Hypothalamus (tissue), 51 donors: ENCODE measurements at regions not wholly inside any gene's neighbourhood (a gene's known extent, or its start where the extent isn't known, plus 50 kb on each side); places are given as distances from the start of the nearest gene placed in this dataset.
A peak's percentile ranks its signal among the peaks of the same experiment; 100 is the strongest.
"Not testable (repeated sequence)": the region's sequence is repeated elsewhere in the genome, so short reads cannot be mapped to it uniquely, and the experiment has no call there.

Experiments
- DNase-seq, 51 donors: peaks; one replicate each; lab custom pipeline; 2025; lab: John Stamatoyannopoulos, UW

DNA sequence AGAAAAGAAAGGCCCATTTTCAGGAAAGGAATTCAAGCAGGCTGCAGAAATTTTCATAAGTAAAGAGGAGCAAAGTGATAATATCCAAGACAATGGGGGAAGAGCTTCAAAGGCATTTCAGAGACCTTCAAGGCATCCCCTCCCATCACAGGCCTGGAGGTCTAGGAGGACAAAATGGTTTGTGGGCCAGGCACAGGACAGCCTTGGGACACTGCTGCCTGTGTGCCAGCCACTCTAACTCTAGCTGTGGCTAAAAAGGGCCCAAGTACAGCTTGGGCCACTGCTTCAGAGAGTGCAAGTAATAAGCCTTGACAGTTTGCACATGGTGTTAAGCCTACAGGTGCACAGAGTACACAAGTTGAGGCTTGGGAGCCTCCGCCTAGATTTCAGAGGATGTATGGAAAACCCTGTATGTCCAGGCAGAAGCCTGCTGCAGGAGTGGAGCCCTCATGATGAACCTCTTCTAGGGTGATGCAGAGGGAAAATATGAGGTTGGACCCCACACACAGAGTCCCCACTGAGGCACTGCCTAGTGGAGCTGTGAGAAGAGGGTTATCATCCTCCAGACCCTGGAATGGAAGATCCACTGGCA lies 51.8 kb upstream of the ZSWIM5 start:
- DNase-seq: no peak

DNA sequence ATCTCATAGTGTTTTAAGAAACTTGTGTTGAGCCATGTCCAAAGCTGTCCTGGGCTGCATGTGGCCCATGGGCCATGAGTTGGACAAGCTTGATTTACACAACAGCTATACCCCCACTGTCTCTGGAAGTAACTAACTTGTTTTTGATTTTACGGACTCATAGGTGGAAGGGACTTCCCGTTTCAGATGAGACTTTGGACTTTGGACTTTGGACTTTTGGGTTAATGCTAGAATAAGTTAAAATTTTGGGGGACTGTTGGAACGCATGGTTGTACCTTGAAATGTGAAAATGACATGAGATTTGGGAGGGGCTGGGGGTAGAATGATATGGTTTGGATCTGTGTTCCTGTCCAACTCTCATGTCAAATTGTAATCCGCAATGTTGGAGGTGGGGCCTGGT lies 52.6 kb upstream of the ZSWIM5 start:
- DNase-seq: no peak

DNA sequence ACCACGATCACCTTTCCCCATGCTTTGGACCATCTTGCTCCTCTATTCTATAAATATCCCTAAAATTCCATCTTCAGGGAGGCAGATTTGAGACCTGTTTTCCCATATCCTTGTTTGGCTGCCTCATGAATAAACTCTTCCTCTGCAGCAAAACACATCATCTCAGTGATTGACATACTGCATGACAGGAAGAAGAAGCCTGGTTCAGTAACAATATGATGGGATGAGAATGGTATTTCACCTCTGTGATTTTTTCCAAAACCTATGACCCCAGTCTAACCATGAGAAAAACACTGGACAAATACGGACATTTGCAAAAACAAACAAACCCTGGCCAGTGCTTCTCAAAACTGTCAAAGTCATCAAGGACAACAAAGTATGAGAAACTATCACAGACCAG lies 53.8 kb upstream of the ZSWIM5 start:
- no peak for DNase-seq

DNA sequence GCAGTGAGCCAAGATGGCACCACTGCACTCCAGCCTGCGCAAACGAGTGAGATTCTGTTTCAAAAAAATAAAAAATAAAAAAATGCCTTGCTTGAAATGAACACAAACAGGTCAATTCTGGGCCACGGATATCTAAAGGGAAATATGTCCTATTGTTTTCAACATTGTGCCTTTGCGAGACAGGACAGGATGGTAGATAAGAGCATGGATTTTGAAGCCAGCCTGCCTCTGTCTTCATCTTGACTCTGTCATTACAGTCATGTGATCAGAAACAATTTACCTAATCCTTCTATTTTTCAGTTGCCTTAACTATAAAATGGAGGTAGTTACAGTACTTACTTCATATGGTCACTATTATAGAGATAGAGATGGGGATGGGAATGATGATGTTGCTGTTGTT lies 56.7 kb upstream of the ZSWIM5 start:
- DNase-seq: no peak

DNA sequence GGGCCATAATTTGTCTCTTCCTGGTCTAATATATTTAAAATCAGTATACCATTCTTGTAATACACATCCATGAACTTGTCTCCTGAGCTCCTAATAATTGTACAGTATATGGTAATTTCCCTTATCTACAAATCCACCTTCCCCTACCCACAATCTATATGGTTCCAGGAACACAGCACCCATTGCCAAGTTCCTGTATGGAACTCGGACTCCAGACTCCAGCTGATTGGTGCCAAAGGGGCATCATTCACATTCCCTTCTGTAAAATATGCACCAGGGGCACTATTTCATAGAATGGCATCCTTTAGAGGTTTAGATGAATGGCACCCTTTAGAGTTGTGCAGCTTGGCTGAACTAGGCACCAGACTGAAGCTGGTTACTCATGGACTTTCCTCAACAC lies 58.8 kb upstream of the ZSWIM5 start:
- DNase-seq: no peak

DNA sequence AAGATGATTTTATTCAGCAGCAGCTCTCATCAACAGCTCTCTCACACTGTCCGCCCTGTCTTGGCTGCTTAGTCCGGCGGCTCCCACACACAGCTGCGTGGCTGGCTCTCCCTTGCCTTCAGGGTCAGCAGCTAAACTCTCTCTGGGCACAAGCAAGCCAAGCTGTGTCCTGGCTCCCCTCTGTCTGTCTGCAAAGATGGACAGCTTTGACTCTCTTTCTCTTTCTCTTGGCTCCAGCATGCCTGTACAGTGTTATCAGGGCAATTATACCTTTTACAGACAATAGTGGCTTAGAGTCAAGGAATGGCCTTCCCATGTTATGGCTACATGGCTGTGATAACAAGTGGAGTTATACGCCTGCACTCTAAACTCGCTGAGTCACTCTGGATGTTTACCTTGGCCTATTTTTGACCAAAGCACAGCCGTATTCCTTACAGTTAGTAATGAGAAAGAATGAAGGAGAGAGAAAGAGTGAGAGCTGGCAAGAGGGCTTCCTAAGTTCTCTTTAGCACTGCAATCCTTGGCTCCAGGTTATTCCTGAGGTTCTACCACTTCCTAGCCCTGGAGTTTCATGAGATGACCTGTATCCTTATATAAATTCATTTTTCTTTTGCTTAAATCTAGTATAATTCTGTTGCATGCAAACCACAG lies 59.9 kb upstream of the ZSWIM5 start:
- DNase-seq: peak in 4 of 51 donors; percentile 1 to 15 (median 5)

DNA sequence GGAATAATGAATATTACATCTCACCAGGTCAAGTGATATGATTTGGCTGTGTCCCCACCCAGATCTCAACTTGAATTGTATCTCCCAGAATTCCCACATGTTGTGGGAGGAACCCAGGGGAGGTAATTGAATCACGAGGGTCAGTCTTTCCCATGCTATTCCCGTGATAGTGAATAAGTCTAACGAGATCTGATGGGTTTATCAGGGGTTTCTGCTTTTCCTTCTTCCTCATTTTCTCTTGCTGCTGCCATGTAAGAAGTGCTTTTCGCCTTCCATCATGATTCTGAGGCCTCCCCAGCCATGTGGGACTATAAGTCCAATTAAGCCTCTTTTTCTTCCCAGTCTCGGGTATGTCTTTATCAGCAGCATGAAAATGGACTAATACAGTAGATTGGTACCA lies 58.4 kb upstream of the HPDL start:
- DNase-seq: not testable (repeated sequence)

DNA sequence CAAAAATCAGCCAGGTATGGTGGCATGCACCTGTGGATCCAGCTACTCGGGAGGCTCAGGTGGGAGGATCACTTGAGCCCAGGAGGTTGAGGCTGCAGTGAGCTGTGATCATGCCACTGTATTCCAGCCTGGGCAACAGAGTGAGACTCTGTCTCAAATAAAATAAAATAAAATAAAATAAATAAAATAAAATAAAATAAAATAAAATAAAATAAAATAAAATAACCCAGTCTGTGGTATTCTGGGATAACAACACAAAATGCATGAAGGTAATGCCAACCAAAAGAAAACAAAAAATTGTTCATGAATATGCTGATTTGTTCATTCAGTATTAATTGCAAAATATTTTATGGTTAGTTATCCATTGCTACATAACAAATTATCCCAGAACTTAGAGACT lies 54.4 kb upstream of the HPDL start:
- not testable (repeated sequence) for DNase-seq

DNA sequence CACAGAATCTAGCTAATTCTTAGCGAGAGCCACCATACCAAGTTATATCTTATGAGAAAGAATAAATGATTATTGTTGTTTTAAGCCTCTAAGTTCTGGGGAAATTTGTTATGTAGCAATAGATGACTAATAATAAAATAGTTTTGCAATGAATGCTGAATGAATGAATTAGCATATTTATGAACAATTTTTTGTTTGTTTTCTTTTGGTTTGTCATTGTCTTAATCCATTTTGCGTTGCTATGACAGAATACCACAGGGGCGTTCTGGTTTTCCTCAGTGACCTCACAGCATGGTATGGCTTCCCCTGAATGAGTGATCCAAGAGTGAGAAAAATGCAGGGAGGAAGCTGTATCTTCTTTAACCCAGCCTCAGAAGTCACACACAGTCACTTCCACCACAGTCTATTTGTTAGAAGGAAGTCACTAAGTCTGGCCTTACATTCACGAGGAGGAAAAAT lies 53.8 kb upstream of the HPDL start:
- no peak for DNase-seq

DNA sequence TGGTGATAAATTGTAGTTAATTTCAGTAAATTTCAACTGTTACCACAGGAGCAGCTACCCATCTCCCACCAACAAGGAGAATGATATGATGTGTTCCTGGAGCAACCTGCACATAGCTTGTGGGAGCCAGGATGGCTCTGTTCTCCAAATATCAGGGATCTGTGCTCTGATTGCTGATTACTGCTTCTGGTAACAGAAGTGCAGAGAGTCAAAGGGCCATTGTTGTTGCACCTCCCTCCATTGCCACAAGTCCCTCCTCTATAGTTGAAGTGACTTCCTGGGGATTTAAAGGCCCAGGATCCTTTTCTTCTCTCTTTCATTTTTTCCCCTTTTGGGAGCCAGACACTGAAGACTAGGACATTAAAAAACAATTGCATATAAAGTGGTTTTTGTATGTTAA lies 51.6 kb upstream of the HPDL start:
- DNase-seq: peak in 8 of 51 donors; percentile 4 to 29 (median 14)
